ENCODE measurements at regions not wholly inside any gene's neighbourhood (a gene's known extent, or its start where the extent isn't known, plus 50 kb on each side); places are given as distances from the start of the nearest gene placed in this dataset.

DNA sequence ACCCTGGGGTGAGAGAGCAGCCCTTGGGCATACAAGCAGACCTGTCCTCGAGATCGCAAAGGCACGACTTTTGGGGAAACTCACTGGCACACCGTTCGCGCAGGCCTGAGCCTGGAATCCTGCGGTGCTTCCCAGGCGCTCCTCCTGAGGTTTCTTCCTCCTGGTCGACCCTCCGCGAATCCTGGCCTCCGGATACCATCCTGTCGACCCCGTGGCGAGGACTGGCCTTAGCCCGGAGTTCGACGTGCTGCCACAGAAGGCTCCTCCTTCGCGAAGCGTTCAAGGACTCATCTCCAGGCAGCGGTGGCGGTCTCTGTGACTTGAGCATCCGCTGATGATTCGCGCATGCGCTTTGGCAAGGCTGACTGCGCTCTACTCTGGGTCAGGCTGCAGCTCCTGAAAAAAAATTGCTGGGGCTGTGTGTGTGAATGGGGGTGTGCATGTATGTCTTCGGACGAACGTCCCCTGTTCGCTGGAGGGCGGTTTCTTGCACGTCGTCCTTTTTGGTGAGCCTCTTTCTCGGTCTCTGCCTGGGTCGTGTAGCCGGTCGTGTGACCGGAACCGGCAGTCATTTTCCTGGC is 64.4 kb upstream of the ZNF527 start:
- TF ChIP-seq, protein P1, sequence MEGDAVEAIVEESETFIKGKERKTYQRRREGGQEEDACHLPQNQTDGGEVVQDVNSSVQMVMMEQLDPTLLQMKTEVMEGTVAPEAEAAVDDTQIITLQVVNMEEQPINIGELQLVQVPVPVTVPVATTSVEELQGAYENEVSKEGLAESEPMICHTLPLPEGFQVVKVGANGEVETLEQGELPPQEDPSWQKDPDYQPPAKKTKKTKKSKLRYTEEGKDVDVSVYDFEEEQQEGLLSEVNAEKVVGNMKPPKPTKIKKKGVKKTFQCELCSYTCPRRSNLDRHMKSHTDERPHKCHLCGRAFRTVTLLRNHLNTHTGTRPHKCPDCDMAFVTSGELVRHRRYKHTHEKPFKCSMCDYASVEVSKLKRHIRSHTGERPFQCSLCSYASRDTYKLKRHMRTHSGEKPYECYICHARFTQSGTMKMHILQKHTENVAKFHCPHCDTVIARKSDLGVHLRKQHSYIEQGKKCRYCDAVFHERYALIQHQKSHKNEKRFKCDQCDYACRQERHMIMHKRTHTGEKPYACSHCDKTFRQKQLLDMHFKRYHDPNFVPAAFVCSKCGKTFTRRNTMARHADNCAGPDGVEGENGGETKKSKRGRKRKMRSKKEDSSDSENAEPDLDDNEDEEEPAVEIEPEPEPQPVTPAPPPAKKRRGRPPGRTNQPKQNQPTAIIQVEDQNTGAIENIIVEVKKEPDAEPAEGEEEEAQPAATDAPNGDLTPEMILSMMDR (IDR thresholded peaks at IDR 0.05), result no peak
- TF ChIP-seq POLR2A (IDR thresholded peaks at IDR 0.05), result no peak
- TF ChIP-seq POLR2AphosphoS5 (IDR thresholded peaks at IDR 0.05), result no peak
- TF ChIP-seq EP300 (IDR thresholded peaks at IDR 0.05), result no peak

Data from sigmoid colon (tissue), 4 donors.